GM19463 (cell line): ENCODE measurements at regions not wholly inside any gene's neighbourhood (a gene's known extent, or its start where the extent isn't known, plus 50 kb on each side); places are given as distances from the start of the nearest gene placed in this dataset.
A peak's percentile ranks its signal among the peaks of the same experiment; 100 is the strongest.

ENCODE experiments used
- ATAC-seq: cut with Tn5 transposase; IDR thresholded peaks from one replicate; pipeline ENCODE4 v1.9.1; 2021; ENCODE audit warnings: mild to moderate bottlenecking, moderate library complexity; ENCODE audit not compliant: unreplicated experiment

GRCh38 chr1:68953311-68953710 is 456.4 kb upstream of the DEPDC1 start:
- ATAC-seq, result no peak

GRCh38 chr1:68954841-68955240 is 458.0 kb upstream of the DEPDC1 start:
- ATAC-seq, result no peak

DNA sequence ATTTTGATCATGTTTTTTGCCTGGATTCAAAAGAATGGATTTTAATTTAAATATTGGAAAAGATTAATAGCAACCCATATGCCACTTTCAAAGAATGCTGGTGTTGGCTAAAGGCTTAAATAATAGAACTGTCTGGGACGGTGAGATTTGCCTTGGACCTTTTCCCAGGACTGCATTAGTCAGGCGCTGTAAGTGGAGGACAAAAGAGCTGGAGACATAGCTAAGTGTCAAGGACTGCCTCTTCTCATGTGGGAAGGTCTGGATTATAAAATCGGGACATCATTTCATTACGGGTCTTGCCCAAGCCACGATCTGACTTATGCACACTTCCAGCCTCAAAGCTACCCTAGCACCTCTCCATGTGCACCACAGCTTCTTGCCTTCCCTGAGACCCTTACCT is 458.5 kb upstream of the DEPDC1 start:
- no peak for ATAC-seq

DNA sequence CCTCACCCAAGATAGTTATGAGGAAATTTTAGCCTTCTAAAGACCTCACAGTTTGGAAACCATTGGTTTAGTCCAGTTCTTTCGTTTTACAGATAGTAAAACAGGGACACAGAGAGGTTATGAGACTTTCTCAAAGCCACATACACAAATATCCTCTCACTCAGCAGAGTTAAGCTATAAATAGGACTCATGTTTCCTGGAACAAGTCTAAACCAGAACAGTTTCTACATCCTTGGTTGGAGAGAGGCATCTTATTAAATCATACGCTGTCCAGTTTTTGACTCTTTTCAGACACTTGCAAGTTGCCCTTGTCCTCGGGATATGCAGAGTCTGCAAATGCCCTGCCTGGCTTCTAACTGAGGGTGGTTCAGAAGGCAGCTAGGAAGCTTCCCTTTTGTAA is 462.1 kb upstream of the DEPDC1 start:
- ATAC-seq, result no peak

DNA sequence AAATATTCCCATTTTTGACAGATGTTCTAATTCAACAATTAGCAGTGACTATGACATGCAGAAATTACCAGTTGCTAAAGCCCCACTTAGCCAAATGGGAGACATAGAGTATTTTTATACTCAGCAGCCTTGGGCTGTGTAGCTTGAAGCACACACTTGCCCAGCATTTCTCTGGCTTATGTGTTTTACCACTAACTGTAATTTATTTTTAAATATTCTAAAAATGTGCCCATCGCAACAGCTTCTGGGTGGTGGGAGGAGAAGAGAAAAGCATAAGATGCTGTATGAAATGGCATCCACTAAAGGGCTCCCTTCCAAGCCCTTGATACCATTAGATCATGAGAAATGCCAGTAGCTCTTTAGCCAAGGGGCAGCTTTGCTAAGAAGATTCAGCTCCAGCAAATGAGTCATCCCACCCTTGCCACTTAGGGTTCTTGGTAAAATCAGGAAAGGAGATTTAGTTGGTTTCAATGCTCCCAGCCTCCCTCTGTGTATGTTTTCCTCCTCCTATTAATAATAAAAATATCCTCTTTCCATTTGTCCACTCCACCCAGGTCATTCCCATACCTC is 462.7 kb upstream of the DEPDC1 start:
- no peak for ATAC-seq

DNA sequence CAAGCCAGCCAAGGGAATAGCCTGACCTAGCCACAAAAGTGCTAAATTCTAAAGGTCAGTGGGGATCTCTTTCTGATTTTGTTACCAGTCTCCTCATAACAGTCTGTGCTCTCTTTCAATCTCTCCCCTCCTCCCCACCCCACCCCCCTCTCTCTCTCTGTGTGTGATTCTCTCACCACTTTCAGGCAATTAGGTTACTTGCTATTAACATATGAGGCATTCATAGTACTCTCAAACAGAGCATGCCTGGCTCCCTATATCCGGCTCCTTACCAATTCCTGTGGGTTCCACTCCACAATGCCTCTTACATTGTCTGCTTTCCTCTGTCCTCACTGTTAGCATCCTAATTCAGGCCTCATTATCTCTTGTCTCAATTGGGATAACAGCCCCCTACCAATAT is 464.3 kb upstream of the DEPDC1 start:
- no peak for ATAC-seq

GRCh38 chr1:68963353-68963752 is 466.5 kb upstream of the DEPDC1 start:
- ATAC-seq, result no peak

GRCh38 chr1:68969441-68969840 is 472.6 kb upstream of the DEPDC1 start:
- ATAC-seq, result no peak

DNA sequence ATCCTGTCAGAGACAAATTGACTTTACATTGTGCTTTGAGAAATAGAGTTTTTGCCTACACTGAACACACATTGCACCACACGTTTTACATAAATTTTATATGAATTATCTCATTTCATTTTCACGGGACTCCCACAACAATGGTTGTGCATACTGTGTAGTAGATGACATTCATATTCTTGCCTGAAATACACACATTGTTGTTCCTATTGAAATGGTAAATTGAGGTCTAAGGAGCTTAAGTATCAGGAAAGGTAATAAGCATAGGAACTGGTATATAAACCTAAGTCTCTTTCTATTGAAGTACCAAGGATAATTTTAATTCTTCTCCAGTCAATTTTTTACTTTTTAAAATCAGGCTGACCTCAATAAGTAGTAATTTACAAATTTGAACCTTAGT is 473.7 kb upstream of the DEPDC1 start:
- no peak for ATAC-seq

DNA sequence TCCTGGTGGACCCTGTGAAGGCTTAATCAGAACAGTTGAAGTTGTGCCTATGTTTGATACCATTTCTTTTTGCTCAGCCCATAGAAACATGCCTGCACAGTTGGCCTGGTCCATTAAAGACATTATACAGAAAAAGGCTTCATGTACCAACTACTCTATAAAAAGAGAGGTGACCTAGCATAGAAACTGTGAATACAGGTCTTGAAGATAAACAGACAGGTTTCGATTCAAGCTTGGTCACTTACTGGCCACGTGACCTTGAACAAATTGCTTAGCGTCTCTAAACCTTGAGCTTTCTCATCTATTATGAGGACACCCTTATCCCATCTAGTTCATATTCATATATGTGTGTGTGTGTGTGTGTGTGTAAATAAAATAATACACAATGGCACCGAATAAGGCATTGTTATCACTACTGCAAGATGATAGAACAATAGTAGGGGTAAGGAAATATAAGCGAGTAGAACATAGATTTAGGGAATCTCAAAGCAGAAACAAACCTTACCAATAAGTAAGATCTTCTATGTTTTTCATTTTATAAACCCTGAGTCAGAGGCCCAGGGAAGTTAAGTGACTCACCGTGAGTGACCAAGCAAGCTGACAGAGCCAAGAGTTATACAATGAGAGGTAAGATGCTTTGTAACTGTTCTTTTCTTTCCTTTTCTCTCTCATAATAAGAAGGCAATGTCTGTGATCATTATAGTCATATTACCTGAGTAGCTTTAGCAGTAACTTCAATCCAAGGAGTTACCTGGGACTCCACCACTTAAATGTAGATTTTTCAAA is 476.8 kb upstream of the DEPDC1 start:
- ATAC-seq, result no peak

DNA sequence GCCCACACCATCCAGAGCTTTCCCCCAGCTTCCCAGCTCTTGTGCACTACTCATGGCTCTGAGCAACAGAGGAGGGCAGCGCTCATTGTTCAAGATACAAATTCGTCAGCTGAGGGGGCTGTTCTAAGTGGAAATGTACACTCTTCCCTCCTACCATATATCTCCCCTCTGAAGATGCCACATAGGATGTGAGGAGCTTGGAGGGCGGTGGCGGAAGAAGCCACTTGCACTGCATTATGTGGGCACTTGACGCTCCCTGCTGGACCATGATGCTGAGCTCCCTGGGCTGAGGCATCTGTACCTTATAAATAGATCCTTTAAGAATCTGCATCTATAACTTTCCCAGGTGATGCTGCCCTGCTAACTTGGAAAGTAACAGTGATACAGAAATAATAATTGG is 477.6 kb upstream of the DEPDC1 start:
- no peak for ATAC-seq

- no peak for ATAC-seq
Measured at GRCh38 chr1:68975212-68975933, 478.5 kb upstream of the DEPDC1 start.

- ATAC-seq, result no peak
Measured at GRCh38 chr1:68976916-68977610, 480.2 kb upstream of the DEPDC1 start.

GRCh38 chr1:68979891-68980290 is 483.0 kb upstream of the DEPDC1 start:
- no peak for ATAC-seq

GRCh38 chr1:68984289-68984688 is 487.4 kb upstream of the DEPDC1 start:
- ATAC-seq, result no peak

- ATAC-seq, result no peak
Measured at GRCh38 chr1:68994096-68994495, 497.2 kb upstream of the DEPDC1 start.

GRCh38 chr1:69016468-69016867 is 519.6 kb upstream of the DEPDC1 start:
- no peak for ATAC-seq

GRCh38 chr1:69029649-69030048 is 532.8 kb upstream of the DEPDC1 start:
- ATAC-seq, result no peak

DNA sequence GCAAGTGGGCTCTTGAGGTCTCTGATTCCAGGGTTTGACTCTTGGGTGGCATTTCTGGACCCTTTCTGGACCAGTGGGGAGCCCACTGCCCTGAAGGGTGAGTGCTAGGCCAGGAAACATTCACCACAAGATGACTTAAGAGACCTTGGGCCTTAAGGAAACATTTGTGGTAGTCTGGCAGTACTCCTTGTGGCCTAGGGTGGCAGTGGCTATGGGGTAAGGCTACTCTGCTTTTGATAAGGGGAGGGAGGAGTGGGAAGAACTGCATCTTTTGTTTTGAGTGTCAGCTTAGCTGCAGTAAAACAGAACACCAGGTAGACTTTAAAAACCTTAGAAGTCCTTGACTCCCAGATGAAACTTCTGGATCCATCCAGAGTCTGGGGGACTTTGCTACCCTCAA is 529.3 kb upstream of the LRRC7 start:
- no peak for ATAC-seq

DNA sequence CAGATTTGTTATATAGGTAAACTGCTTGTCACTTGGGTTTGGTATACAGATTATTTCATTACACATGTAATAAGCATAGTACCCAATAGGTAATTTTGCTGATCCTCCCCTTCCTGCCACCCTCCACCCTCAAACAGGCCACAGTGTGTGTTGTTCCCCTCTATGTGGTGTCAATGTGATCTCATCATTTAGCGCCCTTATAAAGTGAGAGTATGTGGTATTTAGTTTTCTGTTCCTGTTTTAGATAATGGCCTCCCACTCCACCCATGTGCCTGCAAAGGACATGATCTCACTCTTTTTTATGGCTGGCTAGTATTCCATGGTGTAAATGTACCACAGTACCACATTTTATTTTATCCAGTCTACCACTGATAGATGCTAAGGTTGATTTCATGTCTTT is 522.1 kb upstream of the LRRC7 start:
- ATAC-seq, result no peak

DNA sequence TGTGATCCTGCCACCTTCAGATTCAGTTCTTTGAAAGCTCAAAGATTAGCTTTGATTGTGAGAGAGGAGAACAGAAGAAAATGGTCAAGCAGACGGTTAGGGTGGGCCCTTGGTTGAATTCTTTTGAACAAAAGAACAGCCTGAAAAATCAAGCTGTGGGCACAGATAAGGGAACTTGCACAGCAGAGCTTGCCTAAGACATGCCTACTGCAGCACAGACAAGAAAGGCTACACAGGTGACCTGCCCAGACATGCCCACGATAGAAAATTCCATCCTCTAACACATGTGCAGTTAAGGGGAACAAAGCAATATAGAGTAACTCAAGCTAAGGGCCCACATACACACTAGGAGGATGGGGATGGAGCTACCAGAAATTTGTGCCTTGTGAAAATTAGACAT is 512.5 kb upstream of the LRRC7 start:
- ATAC-seq, result peak; percentile 63

DNA sequence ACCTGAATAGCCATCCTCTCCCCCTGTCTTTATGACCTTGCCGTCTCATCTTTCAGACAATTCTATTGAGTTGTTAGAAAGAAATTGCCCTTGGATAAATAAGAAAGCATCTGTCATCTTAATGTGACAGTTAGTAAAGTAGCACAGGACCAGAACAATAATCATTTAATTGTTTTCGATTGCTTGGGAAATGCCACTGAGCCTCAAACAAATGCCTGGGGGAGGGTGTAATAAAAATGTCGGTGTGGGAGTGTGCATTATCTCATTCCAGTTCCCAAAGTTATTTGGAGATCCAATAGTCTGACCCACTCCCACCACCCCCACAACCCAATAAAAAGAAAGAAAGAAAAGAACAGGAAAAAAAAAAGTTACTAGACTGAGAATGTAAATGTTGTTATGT is 509.3 kb upstream of the LRRC7 start:
- ATAC-seq, result no peak
